Medulla oblongata (tissue), 1 donor: ENCODE measurements at regions not wholly inside any gene's neighbourhood (a gene's known extent, or its start where the extent isn't known, plus 50 kb on each side); places are given as distances from the start of the nearest gene placed in this dataset.
A peak's percentile ranks its signal among the peaks of the same experiment; 100 is the strongest.

ENCODE experiments used
- DNase-seq: peaks from one replicate; pipeline ENCODE4 v3.0.0-alpha.2; 2015; ENCODE audit errors: extremely low spot score

DNA sequence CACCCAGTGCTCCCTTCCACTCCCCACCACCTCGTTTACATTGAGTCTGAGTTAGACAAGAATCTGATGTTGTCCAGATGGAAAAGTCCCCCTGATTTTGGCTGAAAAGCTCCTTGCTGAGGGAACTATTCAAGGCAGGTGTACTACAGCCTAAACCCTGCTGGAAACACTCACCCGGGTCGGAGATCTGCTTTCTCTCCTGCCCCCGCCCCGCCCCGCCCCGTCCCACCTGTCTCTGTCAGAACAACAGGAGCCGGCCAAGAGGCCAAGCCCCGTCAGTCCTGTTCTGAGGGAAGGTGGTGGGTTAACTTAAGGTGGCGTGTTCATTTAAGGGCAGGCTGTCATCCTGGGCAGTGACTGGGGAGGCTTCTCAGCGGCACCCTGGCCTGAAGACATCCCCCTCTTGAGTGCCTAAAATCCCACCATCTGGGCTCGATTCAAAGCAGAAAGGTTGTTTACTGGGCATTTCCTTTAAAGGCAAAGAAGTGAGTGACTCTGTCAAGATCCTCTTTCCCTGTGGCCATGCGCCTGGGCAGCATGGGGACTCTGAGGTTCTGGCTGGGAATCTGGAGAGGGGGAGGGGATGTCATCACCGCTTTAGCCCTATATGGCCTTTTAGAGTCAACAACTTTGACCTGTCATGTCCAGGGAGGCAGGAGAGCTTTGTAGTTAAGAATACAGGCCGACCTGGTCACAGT is 71.1 kb upstream of the NEURL1B start:
- no peak for DNase-seq

- no peak for DNase-seq
Observed at GRCh38 chr5:172568308-172568910, 72.7 kb upstream of the NEURL1B start.

DNA sequence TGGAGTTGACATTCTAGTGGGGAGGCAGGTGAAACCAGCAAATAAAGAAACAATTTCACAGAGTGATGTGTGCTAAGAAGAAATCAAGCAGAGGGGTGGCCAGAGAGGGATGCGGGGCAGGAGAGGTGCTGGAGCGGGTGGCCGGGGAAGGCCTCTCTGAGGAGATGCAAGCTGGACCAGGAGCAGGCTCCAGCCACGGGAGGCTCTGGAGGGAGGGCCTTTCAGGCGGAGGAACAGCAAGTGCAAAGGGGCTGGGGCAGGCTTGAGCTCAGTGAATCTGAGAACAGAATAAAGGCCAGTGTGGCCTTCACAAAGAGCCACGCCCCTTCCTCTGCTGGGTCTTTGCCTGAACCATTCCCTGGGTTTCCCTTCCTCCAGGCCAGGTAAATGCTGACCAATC is 73.2 kb upstream of the NEURL1B start:
- DNase-seq: no peak

GRCh38 chr5:172567294-172567693 is 73.8 kb upstream of the NEURL1B start:
- DNase-seq: no peak

DNA sequence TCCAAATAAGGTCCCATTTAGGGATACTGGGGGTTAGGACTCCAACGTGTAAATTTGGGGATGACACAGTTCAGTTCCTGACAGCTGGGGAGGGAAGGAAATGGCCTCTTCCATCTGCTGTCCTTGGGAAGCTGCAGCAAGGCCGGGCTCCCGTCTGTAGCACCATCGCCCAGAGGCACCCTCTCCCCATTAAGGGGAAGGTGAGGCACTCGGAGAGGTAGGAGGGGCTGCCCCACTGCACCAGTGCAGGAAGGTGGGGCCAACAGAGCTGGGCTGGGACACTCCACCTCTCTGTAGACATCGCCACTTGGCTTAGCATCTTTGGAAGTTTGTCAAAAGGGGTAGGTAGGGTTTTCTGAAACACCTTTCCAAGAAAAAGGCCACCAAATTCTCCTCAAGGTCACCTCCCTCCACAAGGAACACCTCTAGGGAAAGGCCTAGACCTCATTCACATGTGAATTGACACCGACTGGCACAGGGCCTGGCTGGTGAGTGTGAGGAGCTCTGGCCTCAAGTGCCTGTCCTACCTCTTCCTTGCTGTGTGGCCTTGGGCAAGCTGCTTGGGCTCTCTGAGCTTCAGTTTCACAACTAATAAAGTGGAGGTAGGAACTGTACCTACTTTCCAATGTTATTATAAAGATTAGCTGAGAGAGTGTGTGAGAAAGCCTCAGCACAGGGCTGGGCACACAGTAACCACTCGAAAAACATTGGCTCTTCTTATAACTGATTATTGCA is 75.0 kb upstream of the NEURL1B start:
- no peak for DNase-seq

DNA sequence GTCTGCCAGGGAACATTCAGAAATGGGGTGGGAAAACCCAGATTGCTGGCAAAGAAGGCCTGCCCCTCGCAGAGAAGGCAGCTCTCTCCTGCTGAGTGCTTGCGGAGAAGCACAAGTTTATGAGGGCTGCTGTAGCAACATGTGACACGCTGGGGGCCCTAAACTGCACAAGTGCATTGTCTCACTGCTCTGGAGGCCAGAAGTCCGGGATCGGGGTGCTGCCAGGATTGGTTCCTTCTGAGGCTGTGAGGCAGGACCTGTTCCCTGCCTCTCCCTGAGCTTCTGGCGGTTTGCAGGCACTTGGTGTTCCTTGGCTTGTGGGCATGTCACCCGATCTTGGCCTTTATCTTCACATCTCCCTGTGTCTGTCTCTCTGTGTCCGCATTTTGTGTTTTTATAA is 75.6 kb upstream of the NEURL1B start:
- no peak for DNase-seq

- DNase-seq: no peak
Observed at GRCh38 chr5:172564883-172565282, 76.2 kb upstream of the NEURL1B start.

DNA sequence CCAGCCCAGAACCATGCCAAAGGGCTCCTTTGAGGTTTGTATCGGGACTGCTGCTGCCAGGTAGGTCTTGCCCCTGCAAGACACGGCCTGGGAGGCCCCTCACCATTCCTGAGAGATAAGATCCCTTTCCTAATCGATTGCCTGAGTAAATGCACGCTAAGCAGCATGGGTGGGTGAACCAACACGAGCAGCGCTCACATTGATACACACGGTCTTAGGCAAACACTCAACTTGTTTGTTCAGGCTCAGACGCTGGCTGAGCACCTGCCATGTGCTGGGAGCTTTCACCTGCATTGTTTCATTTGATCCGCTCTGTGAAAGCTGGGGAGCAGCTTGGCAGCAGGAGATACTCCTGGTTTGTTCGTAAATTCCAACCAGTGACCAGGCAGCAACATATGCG is 76.9 kb upstream of the NEURL1B start:
- no peak for DNase-seq

GRCh38 chr5:172562443-172562842 is 78.6 kb upstream of the NEURL1B start:
- DNase-seq: no peak

- DNase-seq: no peak
Observed at GRCh38 chr5:172561151-172561550, 79.9 kb upstream of the NEURL1B start.

DNA sequence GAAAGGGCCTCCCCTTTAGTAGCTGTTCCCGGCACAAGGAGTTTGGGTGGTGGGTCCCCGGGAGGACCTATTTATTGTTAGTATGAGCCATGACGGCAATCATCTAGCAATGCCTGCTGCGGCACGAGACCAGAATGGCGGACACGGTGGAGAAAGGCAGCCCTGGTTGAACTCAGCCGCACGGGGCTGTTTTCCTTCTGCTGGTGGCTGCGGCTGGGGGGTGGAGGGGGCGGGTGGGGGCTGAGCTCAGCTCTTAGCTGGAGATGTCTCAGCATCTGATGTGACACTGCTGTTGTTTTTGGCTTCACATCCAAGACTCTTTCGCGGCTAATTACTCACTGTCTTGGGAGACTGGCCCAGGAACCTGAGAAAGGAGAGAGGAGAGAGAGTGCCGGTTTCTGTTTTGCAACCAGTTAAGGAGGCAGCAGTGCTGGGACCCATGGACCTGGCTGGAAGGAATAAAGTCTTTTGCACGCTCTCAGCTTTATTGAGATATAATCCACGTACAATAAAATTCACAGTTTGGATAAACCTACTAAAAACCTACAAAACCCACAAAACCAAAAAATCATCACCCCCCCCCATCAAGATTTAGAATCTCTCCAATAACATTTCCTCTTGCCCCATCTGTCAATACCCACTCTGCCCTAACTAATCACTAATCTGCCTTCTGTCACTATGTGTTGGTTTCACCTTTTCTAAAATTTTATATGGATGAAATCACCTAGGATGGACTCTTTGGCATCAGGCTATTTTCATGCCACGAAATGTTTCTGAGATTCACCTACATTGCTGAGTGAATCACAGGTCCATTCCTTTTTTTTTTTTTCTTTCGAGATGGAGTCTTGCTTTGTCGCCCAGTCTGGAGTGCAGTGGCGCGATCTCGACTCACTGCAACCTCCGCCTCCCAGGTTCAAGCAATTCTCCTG is 81.8 kb upstream of the NEURL1B start:
- peak; percentile 53 for DNase-seq

DNA sequence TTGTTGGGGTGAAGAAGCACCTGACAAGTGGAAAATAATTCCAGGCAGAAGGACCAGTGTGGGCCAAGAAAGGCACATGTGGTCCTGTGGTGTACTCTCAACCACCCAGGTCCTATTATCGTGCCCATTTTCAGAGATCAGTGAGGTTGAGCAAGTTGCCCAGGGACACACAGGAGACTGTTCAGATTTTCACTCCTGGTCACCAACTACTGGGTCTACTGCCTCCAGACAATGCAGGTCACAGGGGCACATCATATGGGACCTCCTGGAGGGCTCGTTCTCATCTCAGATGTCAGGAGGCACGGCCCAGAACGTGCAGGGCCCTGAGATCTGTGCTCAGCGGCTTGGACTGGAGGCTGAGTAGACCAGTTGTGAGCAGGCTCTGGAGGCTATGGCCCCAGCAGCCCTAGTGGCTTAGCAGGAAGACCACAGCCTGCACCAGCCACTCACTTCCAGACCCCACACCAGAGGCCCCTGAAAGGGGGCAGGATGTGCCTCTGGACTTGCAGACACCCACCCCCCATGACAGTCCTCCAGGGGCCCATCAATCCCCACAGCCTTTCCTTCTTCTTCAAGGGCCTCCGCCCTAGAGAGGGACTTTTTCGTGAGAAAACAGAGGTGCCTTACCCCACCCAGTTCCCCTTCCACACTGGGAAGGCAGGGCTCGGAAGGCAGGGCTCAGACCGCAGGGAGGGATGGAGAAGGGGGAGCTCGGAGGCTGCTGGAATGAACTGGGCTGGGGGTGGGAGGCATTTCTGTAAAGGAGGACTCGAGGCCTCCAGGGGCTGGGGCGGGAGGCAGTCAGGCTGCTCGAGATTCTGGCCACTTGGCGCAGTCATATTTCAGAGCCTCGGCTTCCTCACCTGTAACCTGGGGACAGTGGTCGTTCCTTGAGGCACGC is 82.7 kb upstream of the NEURL1B start:
- DNase-seq: no peak

GRCh38 chr5:172556971-172557461 is 84.0 kb upstream of the NEURL1B start:
- DNase-seq: peak; percentile 69

GRCh38 chr5:172556262-172556661 is 84.8 kb upstream of the NEURL1B start:
- DNase-seq: no peak

- no peak for DNase-seq
Observed at GRCh38 chr5:172554562-172554961, 86.5 kb upstream of the NEURL1B start.

- DNase-seq: no peak
Observed at GRCh38 chr5:172553903-172554302, 87.2 kb upstream of the NEURL1B start.

- no peak for DNase-seq
Observed at GRCh38 chr5:172553167-172553566, 87.9 kb upstream of the NEURL1B start.

DNA sequence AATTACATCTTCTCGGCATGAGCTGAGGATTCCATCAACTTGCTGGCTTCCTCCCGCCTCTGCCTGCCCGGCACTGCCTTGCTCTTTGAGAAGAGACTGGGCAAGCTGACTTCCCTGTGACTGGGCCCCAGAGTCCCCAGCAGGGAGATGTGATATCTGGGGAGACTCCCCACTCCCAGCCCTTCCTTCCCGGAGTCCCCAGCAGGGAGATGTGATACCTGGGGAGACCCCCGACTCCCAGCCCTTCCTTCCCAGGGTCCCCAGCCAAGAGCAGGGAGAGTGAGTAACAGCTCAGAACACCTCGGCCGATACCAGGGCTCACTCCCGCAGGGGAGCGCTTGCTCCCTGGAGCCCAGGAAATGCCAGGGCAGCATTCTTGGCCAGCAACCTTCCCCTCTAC is 90.1 kb upstream of the NEURL1B start:
- DNase-seq: no peak

GRCh38 chr5:172550096-172550765 is 90.8 kb upstream of the NEURL1B start:
- DNase-seq: no peak

DNA sequence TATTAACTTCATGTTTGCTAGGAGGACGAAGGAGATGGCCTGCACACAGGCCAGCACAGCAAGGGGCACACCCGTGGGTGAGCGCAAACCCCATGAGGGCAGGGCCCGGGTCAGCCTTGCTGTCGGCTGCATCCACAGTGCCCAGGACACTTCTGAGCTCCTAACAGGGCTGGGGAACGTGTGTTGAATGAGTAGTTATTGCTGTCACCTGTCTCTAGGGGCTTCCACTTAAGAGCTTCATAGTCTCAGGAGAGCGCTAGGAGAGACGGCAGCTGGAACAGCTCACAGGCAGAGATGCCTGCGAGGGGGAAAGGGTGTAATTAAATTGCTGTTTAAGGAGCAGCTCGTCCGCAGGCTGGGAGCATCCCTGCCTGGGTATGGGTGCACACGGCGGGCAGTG is 91.4 kb upstream of the NEURL1B start:
- no peak for DNase-seq
